HG02885 (cell line): ENCODE measurements at regions not wholly inside any gene's neighbourhood (a gene's known extent, or its start where the extent isn't known, plus 50 kb on each side); places are given as distances from the start of the nearest gene placed in this dataset.
A peak's percentile ranks its signal among the peaks of the same experiment; 100 is the strongest.

Source experiments
- ATAC-seq: cut with Tn5 transposase; IDR thresholded peaks from one replicate; pipeline ENCODE4 v1.9.1; 2021; ENCODE audit warnings: mild to moderate bottlenecking; ENCODE audit not compliant: unreplicated experiment, poor library complexity

GRCh38 chr14:34222122-34222521, 239.9 kb downstream of the SPTSSA start:
- no peak for ATAC-seq

GRCh38 chr14:34220921-34221320, 241.1 kb downstream of the SPTSSA start:
- peak; percentile 97 for ATAC-seq

- ATAC-seq: no peak
Measured at GRCh38 chr14:34220378-34220706, 241.7 kb downstream of the SPTSSA start.

- ATAC-seq: no peak
Measured at GRCh38 chr14:34219661-34220377, 242.2 kb downstream of the SPTSSA start.

- ATAC-seq: no peak
Measured at GRCh38 chr14:34218881-34219280, 243.2 kb downstream of the SPTSSA start.

- ATAC-seq: no peak
Measured at GRCh38 chr14:34214961-34215360, 247.1 kb downstream of the SPTSSA start.

GRCh38 chr14:34213332-34213731, 248.7 kb downstream of the SPTSSA start:
- ATAC-seq: no peak

- no peak for ATAC-seq
Measured at GRCh38 chr14:34212172-34212929, 249.7 kb downstream of the SPTSSA start.

GRCh38 chr14:34211732-34212131, 250.3 kb downstream of the SPTSSA start:
- peak; percentile 78 for ATAC-seq

- no peak for ATAC-seq
Measured at GRCh38 chr14:34208532-34208931, 253.5 kb downstream of the SPTSSA start.

GRCh38 chr14:34205799-34206198, 254.9 kb upstream of the EGLN3 start:
- no peak for ATAC-seq

- ATAC-seq: no peak
Measured at GRCh38 chr14:34204774-34205173, 253.9 kb upstream of the EGLN3 start.

GRCh38 chr14:34203251-34203722, 252.4 kb upstream of the EGLN3 start:
- ATAC-seq: no peak

- ATAC-seq: peak; percentile 69
Measured at GRCh38 chr14:34201909-34202637, 251.2 kb upstream of the EGLN3 start.

- no peak for ATAC-seq
Measured at GRCh38 chr14:34199585-34199984, 248.7 kb upstream of the EGLN3 start.

- ATAC-seq: no peak
Measured at GRCh38 chr14:34198096-34198495, 247.2 kb upstream of the EGLN3 start.

- no peak for ATAC-seq
Measured at GRCh38 chr14:34195964-34196363, 245.1 kb upstream of the EGLN3 start.

- no peak for ATAC-seq
Measured at GRCh38 chr14:34190717-34191116, 239.8 kb upstream of the EGLN3 start.

- no peak for ATAC-seq
Measured at GRCh38 chr14:34189866-34190265, 239.0 kb upstream of the EGLN3 start.

GRCh38 chr14:34187519-34188044, 236.7 kb upstream of the EGLN3 start:
- no peak for ATAC-seq

GRCh38 chr14:34187061-34187460, 236.2 kb upstream of the EGLN3 start:
- ATAC-seq: no peak
